ENCODE measurements at regions not wholly inside any gene's neighbourhood (a gene's known extent, or its start where the extent isn't known, plus 50 kb on each side); places are given as distances from the start of the nearest gene placed in this dataset.

DNA sequence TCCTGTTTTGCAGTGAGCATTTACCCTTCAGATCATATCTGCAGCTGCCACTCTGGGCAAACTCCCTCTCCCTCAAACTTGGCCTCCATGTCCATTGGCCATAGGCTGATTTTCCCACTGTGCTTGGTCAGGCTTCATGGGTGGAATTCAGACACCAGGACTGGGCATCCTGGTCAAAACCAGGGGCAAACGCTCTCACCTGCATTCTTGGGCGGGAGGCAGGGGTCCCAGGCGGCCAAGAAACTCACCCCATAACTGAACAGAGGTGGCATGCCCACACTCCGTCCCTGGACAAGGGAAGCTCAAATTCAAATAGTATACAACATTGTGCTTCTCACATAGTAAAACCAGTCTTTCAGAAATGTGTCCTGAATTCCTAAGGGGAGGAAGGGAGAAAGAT lies 81.1 kb upstream of the ZNF648 start:
- TF ChIP-seq, protein P1, sequence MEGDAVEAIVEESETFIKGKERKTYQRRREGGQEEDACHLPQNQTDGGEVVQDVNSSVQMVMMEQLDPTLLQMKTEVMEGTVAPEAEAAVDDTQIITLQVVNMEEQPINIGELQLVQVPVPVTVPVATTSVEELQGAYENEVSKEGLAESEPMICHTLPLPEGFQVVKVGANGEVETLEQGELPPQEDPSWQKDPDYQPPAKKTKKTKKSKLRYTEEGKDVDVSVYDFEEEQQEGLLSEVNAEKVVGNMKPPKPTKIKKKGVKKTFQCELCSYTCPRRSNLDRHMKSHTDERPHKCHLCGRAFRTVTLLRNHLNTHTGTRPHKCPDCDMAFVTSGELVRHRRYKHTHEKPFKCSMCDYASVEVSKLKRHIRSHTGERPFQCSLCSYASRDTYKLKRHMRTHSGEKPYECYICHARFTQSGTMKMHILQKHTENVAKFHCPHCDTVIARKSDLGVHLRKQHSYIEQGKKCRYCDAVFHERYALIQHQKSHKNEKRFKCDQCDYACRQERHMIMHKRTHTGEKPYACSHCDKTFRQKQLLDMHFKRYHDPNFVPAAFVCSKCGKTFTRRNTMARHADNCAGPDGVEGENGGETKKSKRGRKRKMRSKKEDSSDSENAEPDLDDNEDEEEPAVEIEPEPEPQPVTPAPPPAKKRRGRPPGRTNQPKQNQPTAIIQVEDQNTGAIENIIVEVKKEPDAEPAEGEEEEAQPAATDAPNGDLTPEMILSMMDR (IDR thresholded peaks at IDR 0.05; ENCODE audit: insufficient read depth, low read length), result no peak
- TF ChIP-seq POLR2AphosphoS5 (IDR thresholded peaks at IDR 0.05; ENCODE audit: low read depth), result no peak
- TF ChIP-seq, protein P2, sequence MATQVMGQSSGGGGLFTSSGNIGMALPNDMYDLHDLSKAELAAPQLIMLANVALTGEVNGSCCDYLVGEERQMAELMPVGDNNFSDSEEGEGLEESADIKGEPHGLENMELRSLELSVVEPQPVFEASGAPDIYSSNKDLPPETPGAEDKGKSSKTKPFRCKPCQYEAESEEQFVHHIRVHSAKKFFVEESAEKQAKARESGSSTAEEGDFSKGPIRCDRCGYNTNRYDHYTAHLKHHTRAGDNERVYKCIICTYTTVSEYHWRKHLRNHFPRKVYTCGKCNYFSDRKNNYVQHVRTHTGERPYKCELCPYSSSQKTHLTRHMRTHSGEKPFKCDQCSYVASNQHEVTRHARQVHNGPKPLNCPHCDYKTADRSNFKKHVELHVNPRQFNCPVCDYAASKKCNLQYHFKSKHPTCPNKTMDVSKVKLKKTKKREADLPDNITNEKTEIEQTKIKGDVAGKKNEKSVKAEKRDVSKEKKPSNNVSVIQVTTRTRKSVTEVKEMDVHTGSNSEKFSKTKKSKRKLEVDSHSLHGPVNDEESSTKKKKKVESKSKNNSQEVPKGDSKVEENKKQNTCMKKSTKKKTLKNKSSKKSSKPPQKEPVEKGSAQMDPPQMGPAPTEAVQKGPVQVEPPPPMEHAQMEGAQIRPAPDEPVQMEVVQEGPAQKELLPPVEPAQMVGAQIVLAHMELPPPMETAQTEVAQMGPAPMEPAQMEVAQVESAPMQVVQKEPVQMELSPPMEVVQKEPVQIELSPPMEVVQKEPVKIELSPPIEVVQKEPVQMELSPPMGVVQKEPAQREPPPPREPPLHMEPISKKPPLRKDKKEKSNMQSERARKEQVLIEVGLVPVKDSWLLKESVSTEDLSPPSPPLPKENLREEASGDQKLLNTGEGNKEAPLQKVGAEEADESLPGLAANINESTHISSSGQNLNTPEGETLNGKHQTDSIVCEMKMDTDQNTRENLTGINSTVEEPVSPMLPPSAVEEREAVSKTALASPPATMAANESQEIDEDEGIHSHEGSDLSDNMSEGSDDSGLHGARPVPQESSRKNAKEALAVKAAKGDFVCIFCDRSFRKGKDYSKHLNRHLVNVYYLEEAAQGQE (IDR thresholded peaks at IDR 0.05; ENCODE audit: insufficient replicate concordance, low read depth), result no peak
- no peak for TF ChIP-seq SPI1 (IDR thresholded peaks at IDR 0.05; ENCODE audit: borderline replicate concordance, low read depth)
